Bronchial epithelial cell (primary cell): ENCODE measurements at regions not wholly inside any gene's neighbourhood (a gene's known extent, or its start where the extent isn't known, plus 50 kb on each side); places are given as distances from the start of the nearest gene placed in this dataset.

ENCODE experiments used
- DNase-seq: peaks from one replicate; pipeline ENCODE4 v3.0.0-alpha.2; 2010; ENCODE audit warnings: low read depth
- FAIRE-seq: peaks from 2 replicates; lab custom pipeline; 2011; peaks lifted over from hg19 to GRCh38; lab: Jason Lieb, UNC
- H3K27me3 ChIP-seq: 2 replicates; pipeline ENCODE4 v1.5.1; 2011; ENCODE audit warnings: low read length; ENCODE audit not compliant: control insufficient read depth, insufficient read depth
- H3K36me3 ChIP-seq: 2 replicates; pipeline ENCODE4 v1.5.1; 2011; ENCODE audit warnings: low read length; ENCODE audit not compliant: control insufficient read depth, insufficient read depth
- H3K4me3 ChIP-seq: 2 replicates; pipeline ENCODE4 v1.5.1; 2011; ENCODE audit warnings: mild to moderate bottlenecking, low read depth, low read length, control low read depth
- TF ChIP-seq, protein P1 (sequence below): IDR thresholded peaks from 2 replicates; pipeline ENCODE4 v1.5.1; 2011; ENCODE audit warnings: mild to moderate bottlenecking, moderate library complexity, low read length, control low read depth, inconsistent platforms; ENCODE audit not compliant: insufficient read depth, severe bottlenecking

DNA sequence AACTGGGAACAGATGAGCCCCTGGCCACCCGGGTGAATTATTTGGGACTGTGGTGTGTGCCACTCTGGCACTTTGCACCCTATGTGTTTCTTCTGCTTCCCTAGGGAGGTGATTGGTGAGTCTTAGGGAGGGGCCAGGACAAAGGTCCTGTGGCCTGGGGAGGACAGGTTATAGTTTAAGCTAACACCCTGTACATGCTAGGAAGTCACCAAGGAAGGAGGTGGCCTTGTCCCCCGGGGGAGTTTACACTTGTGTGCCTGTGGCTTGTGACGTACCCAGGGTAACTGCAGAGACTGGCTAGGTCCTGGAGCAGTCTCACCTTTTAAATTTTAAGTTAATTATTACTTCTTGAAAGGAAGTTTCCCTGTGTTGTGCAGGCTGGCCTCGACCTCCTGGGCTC, 196.2 kb downstream of the BAMBI start:
- no peaks in the 10 kb centered on the region for H3K36me3 ChIP-seq
- FAIRE-seq (no peak), DNase-seq (no peak)
- peaks cover 3% of the 10 kb centered on the region for H3K27me3 ChIP-seq
- no peak overlapping the region for H3K4me3 ChIP-seq
- TF ChIP-seq, protein P1, sequence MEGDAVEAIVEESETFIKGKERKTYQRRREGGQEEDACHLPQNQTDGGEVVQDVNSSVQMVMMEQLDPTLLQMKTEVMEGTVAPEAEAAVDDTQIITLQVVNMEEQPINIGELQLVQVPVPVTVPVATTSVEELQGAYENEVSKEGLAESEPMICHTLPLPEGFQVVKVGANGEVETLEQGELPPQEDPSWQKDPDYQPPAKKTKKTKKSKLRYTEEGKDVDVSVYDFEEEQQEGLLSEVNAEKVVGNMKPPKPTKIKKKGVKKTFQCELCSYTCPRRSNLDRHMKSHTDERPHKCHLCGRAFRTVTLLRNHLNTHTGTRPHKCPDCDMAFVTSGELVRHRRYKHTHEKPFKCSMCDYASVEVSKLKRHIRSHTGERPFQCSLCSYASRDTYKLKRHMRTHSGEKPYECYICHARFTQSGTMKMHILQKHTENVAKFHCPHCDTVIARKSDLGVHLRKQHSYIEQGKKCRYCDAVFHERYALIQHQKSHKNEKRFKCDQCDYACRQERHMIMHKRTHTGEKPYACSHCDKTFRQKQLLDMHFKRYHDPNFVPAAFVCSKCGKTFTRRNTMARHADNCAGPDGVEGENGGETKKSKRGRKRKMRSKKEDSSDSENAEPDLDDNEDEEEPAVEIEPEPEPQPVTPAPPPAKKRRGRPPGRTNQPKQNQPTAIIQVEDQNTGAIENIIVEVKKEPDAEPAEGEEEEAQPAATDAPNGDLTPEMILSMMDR, result no peak

- Histone ChIP-seq H3K4me3 (no peak overlapping the region), H3K36me3 (no peaks in the 10 kb centered on the region), H3K27me3 (peaks cover 3% of the 10 kb centered on the region)
- no peak for FAIRE-seq
- DNase-seq, result no peak
- TF ChIP-seq, protein P1, result no peak
These were observed 196.9 kb downstream of the BAMBI start for GRCh38 chr10:28874210-28874609.

DNA sequence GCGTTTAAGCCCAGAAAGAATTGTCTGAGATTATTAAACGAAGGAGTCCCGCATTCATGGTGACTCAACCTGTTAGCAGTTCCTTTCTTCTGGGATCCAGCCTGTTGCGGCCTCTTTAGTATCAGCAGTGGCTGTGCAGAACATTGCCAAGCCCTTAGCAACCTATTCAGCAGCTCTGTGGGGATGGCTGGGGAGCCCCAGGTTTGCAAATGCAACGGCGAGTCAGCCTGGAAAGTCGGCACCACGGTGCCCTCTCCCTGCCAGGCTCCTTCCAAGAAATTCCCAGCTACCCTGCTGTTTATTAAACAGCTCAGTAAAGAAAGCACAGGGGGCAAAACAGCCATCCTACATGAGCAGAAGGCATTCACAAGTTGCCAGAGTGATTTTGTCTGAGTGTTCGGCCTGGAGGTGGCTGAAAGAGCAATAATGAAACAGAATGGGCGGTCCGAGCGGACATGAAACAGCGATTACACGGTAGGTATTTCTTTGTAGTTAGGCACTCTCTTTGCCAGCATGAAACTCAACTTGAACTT, 198.3 kb downstream of the BAMBI start:
- no peak for FAIRE-seq

DNA sequence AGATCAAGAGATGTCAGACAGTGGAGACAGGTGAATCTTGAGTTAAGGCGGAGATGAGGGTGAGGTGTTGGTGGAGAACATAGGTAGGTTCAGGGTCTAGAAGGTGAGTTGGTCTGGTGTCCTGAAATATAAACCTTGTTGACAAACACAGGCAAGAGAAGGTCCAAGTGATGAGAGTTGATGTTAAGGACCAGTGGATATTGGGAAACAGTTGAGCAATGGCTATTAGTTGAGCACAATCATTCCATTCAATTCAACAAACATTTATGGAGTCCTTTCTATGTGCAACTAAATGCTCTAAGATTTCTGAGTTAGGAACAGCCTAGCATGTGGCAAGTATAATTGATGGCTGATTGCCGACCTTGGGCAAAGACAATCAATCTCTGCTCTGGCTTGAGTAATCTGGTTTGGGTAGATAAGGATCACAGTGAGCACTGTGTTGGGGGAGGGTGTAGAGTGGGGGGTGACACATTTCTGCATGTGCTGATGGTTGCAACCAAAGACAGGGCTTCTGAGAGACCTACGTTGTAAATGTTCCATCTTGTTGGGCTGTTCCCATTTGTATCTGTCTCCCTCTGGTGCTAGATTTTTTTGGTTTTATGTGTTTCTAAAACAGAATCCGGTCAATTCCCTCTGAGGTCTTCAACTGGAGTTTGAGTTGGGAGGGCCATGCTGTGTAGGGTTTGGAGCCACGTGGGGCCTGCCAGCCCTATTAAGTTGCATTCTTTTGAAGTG, 201.1 kb downstream of the BAMBI start:
- DNase-seq (no peak), FAIRE-seq (peak; percentile 36)
- Histone ChIP-seq H3K36me3 (no peaks in the 10 kb centered on the region), H3K27me3 (peaks cover 3% of the 10 kb centered on the region), H3K4me3 (no peak overlapping the region)
- TF ChIP-seq, protein P1, result no peak

More for the DNA sequence above, 198.3 kb downstream of the BAMBI start:
- Histone ChIP-seq H3K27me3 (peaks cover 3% of the 10 kb centered on the region), H3K4me3 (no peak overlapping the region), H3K36me3 (no peaks in the 10 kb centered on the region)
- no peak for DNase-seq
- TF ChIP-seq, protein P1, result no peak

DNA sequence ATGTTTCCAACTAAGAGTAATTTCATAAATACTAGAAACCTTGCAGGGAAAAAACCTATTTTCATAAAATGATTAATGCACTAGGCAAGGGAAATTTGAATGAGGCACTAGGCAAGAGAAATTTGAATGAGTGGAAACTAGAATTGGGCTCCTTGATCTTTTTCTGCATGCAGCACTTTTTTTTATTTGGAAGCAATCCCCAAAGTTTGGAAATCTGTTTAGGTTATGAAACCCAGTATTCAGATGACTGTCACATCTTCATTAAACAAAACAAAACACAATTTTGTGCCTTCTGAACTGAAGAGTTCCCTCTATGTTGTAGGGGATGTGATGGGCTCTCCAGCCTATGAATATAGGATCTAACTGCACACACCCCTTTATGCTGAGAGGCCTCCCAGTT, 201.9 kb downstream of the BAMBI start:
- Histone ChIP-seq H3K36me3 (no peaks in the 10 kb centered on the region), H3K4me3 (no peak overlapping the region), H3K27me3 (peaks cover 3% of the 10 kb centered on the region)
- no peak for FAIRE-seq
- TF ChIP-seq, protein P1, result no peak
- no peak for DNase-seq
